ENCODE measurements at regions not wholly inside any gene's neighbourhood (a gene's known extent, or its start where the extent isn't known, plus 50 kb on each side); places are given as distances from the start of the nearest gene placed in this dataset.

DNA sequence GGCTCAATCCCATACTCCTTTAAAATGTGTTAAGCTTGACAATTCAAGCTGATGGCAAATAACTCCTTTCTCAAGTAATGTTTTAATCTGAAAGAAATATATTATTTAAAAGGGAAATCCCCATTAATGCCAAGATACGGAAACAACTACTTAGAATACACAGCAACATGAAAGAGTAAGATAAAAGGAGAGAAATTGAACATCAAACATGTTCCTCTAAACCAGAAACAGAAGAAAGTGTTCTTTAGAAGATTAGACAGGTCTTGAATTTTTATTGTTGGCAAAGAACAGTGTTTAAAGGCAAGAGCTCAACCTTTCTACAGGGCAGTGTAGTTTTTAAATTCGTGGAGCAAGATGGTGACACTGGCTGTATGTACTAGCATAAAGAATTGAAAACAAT is 105.8 kb upstream of the NRIP1 start:
- no peak overlapping the region for H3K27ac ChIP-seq (ENCODE audit: low read length)
- H2AFZ ChIP-seq (ENCODE audit: low read depth, low read length): no peak overlapping the region
- H3K27me3 ChIP-seq (ENCODE audit: insufficient read depth, low read length, poor library complexity): no peaks in the 10 kb centered on the region
- DNase-seq (no peak), ATAC-seq (ENCODE audit: insufficient read depth, low read depth) (no peak)
- H4K20me1 ChIP-seq (ENCODE audit: insufficient read depth, low read length): no peaks in the 10 kb centered on the region
- no peak overlapping the region for H3K4me3 ChIP-seq (ENCODE audit: low read depth in 1 of 2, low read length in 2 of 2)
- H3K4me2 ChIP-seq (ENCODE audit: insufficient read depth, low read length): no peak overlapping the region
- no peak for TF ChIP-seq EZH2 (IDR thresholded peaks at IDR 0.05; ENCODE audit: borderline replicate concordance, low read depth, low read length, severe bottlenecking)
- TF ChIP-seq, protein P1, sequence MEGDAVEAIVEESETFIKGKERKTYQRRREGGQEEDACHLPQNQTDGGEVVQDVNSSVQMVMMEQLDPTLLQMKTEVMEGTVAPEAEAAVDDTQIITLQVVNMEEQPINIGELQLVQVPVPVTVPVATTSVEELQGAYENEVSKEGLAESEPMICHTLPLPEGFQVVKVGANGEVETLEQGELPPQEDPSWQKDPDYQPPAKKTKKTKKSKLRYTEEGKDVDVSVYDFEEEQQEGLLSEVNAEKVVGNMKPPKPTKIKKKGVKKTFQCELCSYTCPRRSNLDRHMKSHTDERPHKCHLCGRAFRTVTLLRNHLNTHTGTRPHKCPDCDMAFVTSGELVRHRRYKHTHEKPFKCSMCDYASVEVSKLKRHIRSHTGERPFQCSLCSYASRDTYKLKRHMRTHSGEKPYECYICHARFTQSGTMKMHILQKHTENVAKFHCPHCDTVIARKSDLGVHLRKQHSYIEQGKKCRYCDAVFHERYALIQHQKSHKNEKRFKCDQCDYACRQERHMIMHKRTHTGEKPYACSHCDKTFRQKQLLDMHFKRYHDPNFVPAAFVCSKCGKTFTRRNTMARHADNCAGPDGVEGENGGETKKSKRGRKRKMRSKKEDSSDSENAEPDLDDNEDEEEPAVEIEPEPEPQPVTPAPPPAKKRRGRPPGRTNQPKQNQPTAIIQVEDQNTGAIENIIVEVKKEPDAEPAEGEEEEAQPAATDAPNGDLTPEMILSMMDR (IDR thresholded peaks at IDR 0.05; ENCODE audit: borderline replicate concordance, extremely low read depth, low read length, poor library complexity, severe bottlenecking): no peak
- H3K79me2 ChIP-seq (ENCODE audit: insufficient read depth, low read length): no peaks in the 10 kb centered on the region
- H3K36me3 ChIP-seq (ENCODE audit: insufficient read depth, low read length): no peaks in the 10 kb centered on the region
- H3K9ac ChIP-seq (ENCODE audit: low read depth, low read length): no peak overlapping the region
- no peaks in the 10 kb centered on the region for H3K9me3 ChIP-seq (ENCODE audit: insufficient read depth, low read length, severe bottlenecking)
- H3K4me1 ChIP-seq (ENCODE audit: insufficient read depth, low read length): no peaks in the 10 kb centered on the region

DNA sequence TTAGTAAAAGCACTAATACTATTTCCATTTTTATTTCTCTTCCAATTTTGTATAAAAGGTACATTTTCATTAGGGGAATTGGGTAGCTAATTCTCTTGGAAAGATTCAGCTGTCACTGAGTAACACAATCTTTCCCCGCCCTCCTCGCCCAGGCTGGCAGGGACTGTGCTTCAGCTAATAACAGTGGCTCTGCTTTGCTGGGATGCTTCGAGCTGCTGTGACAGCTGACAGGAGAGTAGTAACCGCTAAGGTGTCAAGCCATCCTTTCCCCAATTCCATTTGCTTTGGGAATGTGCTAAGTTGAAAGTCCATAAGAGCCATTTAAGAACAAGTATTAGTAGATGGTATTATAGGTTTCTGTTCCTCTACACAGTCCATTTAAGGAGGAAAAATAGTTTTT is 106.7 kb upstream of the NRIP1 start:
- no peak overlapping the region for H3K9ac ChIP-seq (ENCODE audit: low read depth, low read length)

DNA sequence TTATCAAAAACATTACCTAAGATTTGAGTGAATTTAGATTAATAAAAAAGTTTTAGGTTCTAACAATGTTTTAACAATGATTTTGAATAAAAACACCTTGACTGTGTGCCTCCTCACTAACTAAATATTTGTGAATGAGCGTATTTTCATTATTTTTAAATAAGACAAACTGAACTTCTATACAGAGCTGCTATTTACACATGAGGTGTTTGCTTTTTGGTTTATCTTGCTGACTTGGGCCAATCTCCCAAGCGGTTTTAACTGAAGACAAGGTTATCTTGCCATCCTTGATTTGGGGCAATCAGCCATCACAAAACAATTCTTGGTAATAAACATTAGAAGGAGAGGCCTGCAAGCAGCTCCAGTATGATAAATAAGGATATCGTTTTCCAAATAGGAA is 108.2 kb upstream of the NRIP1 start:
- no peaks in the 10 kb centered on the region for H3K4me1 ChIP-seq (ENCODE audit: insufficient read depth, low read length)
- H3K4me3 ChIP-seq (ENCODE audit: low read depth in 1 of 2, low read length in 2 of 2): no peak overlapping the region
- H2AFZ ChIP-seq (ENCODE audit: low read depth, low read length): no peak overlapping the region
- DNase-seq: no peak
- ATAC-seq (ENCODE audit: insufficient read depth, low read depth): no peak
- H3K27ac ChIP-seq (ENCODE audit: low read length): no peak overlapping the region
- no peaks in the 10 kb centered on the region for H3K27me3 ChIP-seq (ENCODE audit: insufficient read depth, low read length, poor library complexity)
- no peaks in the 10 kb centered on the region for H4K20me1 ChIP-seq (ENCODE audit: insufficient read depth, low read length)
- no peak overlapping the region for H3K9ac ChIP-seq (ENCODE audit: low read depth, low read length)
- no peaks in the 10 kb centered on the region for H3K79me2 ChIP-seq (ENCODE audit: insufficient read depth, low read length)
- no peaks in the 10 kb centered on the region for H3K36me3 ChIP-seq (ENCODE audit: insufficient read depth, low read length)
- TF ChIP-seq, protein P1 (IDR thresholded peaks at IDR 0.05; ENCODE audit: borderline replicate concordance, extremely low read depth, low read length, poor library complexity, severe bottlenecking): no peak
- TF ChIP-seq EZH2 (IDR thresholded peaks at IDR 0.05; ENCODE audit: borderline replicate concordance, low read depth, low read length, severe bottlenecking): no peak
- no peaks in the 10 kb centered on the region for H3K9me3 ChIP-seq (ENCODE audit: insufficient read depth, low read length, severe bottlenecking)
- H3K4me2 ChIP-seq (ENCODE audit: insufficient read depth, low read length): no peak overlapping the region

More for the DNA sequence above, 106.7 kb upstream of the NRIP1 start:
- no peak overlapping the region for H2AFZ ChIP-seq (ENCODE audit: low read depth, low read length)
- no peak for ATAC-seq (ENCODE audit: insufficient read depth, low read depth)
- H3K79me2 ChIP-seq (ENCODE audit: insufficient read depth, low read length): no peaks in the 10 kb centered on the region
- H4K20me1 ChIP-seq (ENCODE audit: insufficient read depth, low read length): no peaks in the 10 kb centered on the region
- no peaks in the 10 kb centered on the region for H3K36me3 ChIP-seq (ENCODE audit: insufficient read depth, low read length)
- H3K27me3 ChIP-seq (ENCODE audit: insufficient read depth, low read length, poor library complexity): no peaks in the 10 kb centered on the region
- TF ChIP-seq EZH2 (IDR thresholded peaks at IDR 0.05; ENCODE audit: borderline replicate concordance, low read depth, low read length, severe bottlenecking): no peak
- TF ChIP-seq, protein P1 (IDR thresholded peaks at IDR 0.05; ENCODE audit: borderline replicate concordance, extremely low read depth, low read length, poor library complexity, severe bottlenecking): no peak
- no peak overlapping the region for H3K27ac ChIP-seq (ENCODE audit: low read length)
- no peaks in the 10 kb centered on the region for H3K9me3 ChIP-seq (ENCODE audit: insufficient read depth, low read length, severe bottlenecking)
- H3K4me3 ChIP-seq (ENCODE audit: low read depth in 1 of 2, low read length in 2 of 2): no peak overlapping the region
- H3K4me2 ChIP-seq (ENCODE audit: insufficient read depth, low read length): no peak overlapping the region
- H3K4me1 ChIP-seq (ENCODE audit: insufficient read depth, low read length): no peaks in the 10 kb centered on the region
- no peak for DNase-seq

DNA sequence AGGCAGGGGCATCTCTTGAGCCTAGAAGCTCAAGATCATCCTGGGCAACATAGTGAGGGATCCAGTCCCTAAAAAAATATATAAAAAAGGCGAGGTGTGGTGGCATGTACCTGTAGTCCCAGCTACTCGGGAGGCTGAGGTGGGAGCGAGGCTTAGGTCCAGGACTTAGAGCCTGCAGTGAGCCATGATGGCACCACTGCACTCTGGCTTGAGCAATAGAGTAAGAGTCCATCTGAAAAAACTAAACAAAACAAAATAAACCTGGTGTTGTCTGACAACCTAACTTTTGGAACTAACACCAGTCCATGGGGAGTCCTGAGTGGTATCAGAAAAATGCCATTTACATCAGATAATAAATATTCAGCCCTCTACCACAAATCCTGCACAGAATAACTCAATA is 110.1 kb upstream of the NRIP1 start:
- TF ChIP-seq EZH2 (IDR thresholded peaks at IDR 0.05; ENCODE audit: borderline replicate concordance, low read depth, low read length, severe bottlenecking): no peak
- TF ChIP-seq, protein P1 (IDR thresholded peaks at IDR 0.05; ENCODE audit: borderline replicate concordance, extremely low read depth, low read length, poor library complexity, severe bottlenecking): no peak
- no peak for ATAC-seq (ENCODE audit: insufficient read depth, low read depth)

More for the DNA sequence above, 110.1 kb upstream of the NRIP1 start:
- H4K20me1 ChIP-seq (ENCODE audit: insufficient read depth, low read length): no peaks in the 10 kb centered on the region
- H3K4me1 ChIP-seq (ENCODE audit: insufficient read depth, low read length): no peaks in the 10 kb centered on the region
- no peak overlapping the region for H3K9ac ChIP-seq (ENCODE audit: low read depth, low read length)
- H2AFZ ChIP-seq (ENCODE audit: low read depth, low read length): no peak overlapping the region
- no peak overlapping the region for H3K27ac ChIP-seq (ENCODE audit: low read length)
- no peaks in the 10 kb centered on the region for H3K27me3 ChIP-seq (ENCODE audit: insufficient read depth, low read length, poor library complexity)
- no peaks in the 10 kb centered on the region for H3K36me3 ChIP-seq (ENCODE audit: insufficient read depth, low read length)
- H3K79me2 ChIP-seq (ENCODE audit: insufficient read depth, low read length): no peaks in the 10 kb centered on the region
- DNase-seq: no peak
- no peak overlapping the region for H3K4me2 ChIP-seq (ENCODE audit: insufficient read depth, low read length)
- no peak overlapping the region for H3K4me3 ChIP-seq (ENCODE audit: low read depth in 1 of 2, low read length in 2 of 2)
- no peaks in the 10 kb centered on the region for H3K9me3 ChIP-seq (ENCODE audit: insufficient read depth, low read length, severe bottlenecking)

All from DND-41 (cell line).